Coronary artery (tissue), 2 donors: ENCODE measurements at regions not wholly inside any gene's neighbourhood (a gene's known extent, or its start where the extent isn't known, plus 50 kb on each side); places are given as distances from the start of the nearest gene placed in this dataset.

Experiments used
- DNase-seq: peaks from one replicate; pipeline ENCODE4 v3.0.0-alpha.2; 2017; ENCODE audit warnings: low spot score
- H3K27ac ChIP-seq, 2 donors: fragments of 200-600 bp; sonication (generic); one replicate each; pipeline ENCODE4 v1.5.1; 2016 to 2019
- H3K4me3 ChIP-seq: fragments of 200-600 bp; sonication (generic); 2 replicates; pipeline ENCODE4 v1.5.1; 2016; ENCODE audit warnings: mild to moderate bottlenecking, moderate library complexity
- CTCF ChIP-seq: fragments of 200-600 bp; sonication (generic); IDR thresholded peaks from one replicate; pipeline ENCODE4 v1.5.1; 2019; ENCODE audit warnings: antibody characterized with exemption

DNA sequence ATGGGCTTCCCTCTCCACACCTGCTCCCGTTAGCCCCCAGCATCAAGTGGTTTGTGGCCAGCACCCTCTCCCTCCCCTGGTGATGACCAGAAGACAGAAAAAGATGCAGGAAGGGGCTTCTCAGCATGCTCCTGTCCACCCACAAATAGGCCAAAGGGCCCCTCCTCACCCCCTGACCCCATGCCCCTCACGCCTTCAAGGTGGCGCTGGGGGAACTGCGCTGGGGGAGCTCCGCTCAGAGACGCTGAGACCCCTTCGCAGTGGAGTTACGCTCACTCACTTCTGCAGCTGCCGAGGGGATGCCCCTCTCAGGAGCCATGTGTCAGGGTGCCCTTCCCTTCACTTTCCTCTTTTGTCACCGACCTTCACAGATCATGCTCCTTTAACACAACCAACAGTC, 92.0 kb downstream of the PSMB1 start:
- Histone ChIP-seq H3K4me3 (no peak overlapping the region), H3K27ac (no peak overlapping the region)
- TF ChIP-seq CTCF, result no peak
- DNase-seq, result no peak

DNA sequence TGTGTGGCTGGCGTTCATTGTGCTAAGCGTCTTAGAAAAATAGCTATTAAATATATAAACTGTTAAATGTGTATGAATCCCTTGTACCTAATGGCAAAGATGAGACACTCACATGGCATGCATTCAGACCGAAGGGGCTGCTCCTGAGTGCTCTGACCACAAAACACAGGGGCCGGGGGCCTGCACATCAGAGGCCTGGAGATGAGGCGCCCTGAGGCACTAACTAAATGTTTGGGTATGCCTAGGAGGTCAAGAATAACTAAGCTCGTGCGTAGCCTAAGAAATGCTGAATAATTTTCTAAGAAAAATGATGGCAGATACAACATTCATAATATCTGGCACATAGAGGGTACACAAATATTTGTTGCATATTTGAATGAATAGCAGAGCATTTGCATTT, 92.5 kb downstream of the PSMB1 start:
- H3K4me3 ChIP-seq, result no peak overlapping the region
- no peak overlapping the region for H3K27ac ChIP-seq
- TF ChIP-seq CTCF, result no peak
- no peak for DNase-seq

DNA sequence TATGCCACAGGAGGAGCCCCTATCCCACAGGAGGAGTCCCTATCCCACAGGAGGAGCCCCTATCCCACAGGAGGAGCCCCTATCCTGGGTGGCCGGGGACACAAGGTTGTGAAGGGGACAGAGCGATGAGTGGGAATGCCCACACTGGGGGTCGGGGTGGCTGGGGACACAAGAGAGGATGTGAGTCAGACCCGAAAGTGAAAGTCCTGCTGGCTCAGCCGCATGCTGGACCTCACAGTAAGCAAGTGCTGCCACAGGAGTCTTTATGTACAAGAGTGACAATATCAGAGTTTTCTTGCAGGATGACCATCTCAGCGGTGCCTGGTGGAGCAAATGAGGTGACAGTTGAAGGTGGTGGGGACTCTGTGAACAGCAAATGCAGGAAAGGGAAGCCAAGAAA, 93.7 kb downstream of the PSMB1 start:
- H3K27ac ChIP-seq, result no peak overlapping the region
- H3K4me3 ChIP-seq, result peak overlapping the region; percentile 61
- DNase-seq, result no peak
- no peak for TF ChIP-seq CTCF

GRCh38 chr6:170456886-170457698, 96.0 kb downstream of the PSMB1 start:
- H3K27ac ChIP-seq, result no peak overlapping the region
- H3K4me3 ChIP-seq, result no peak overlapping the region
- DNase-seq, result no peak
- TF ChIP-seq CTCF, result no peak
